ENCODE measurements at regions not wholly inside any gene's neighbourhood (a gene's known extent, or its start where the extent isn't known, plus 50 kb on each side); places are given as distances from the start of the nearest gene placed in this dataset.

DNA sequence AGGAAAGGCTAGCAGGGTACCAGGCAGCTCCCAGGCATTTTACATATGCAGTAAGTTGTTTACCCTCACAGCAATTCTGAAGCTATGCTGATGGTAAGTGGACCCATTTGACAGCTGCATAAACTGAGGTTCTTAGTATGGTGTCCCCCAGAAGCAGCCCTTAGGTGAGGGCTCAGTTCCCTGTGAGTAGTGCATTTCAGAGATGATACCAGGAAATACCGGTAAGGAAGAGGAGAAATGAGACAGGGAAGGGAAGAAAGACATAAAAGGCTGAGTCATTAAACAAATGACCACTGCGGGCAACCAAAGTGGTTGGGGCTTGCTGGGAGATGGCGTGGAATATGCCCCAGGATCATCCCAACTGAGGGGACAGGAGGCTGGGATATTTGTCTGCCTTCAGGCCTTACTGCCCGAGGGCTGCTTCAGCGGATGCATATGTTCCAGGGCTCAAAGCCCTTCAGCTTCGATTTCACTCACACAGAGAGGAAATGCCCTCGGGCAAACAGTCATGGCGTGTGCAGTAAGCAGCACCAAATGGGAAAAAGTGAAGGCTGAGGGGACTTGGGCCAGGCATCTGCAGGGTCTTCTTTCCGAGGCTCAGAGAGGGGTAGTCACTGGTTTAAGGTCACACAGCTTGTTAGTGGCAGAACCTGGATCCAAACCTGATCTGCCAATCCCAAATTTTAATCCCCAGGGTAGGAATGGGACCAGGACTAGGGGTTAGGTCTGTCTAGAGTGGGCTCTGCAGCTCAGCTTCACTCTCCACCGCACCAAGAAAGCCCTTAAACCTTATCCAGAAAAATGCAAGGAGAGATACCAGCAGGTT, 133.7 kb upstream of the RUNX3 start:
- no peak overlapping the region for H3K4me2 ChIP-seq (ENCODE audit: low read length)
- no peaks in the 10 kb centered on the region for H3K9me2 ChIP-seq (ENCODE audit: insufficient read depth, low read length)
- intact Hi-C loops (cut with micrococcal nuclease; ENCODE audit: unreplicated experiment): no loop called here
- no peaks in the 10 kb centered on the region for H3K79me2 ChIP-seq (ENCODE audit: insufficient read depth, low read depth, low read length)
- H3K36me3 ChIP-seq (ENCODE audit: insufficient read depth, low read length): no peaks in the 10 kb centered on the region
- no peak for DNase-seq (ENCODE audit: low spot score)
- H3K9me3 ChIP-seq (ENCODE audit: low read length): no peaks in the 10 kb centered on the region
- H2AFZ ChIP-seq (ENCODE audit: low read length): no peak overlapping the region
- no peaks in the 10 kb centered on the region for H3K4me1 ChIP-seq (ENCODE audit: insufficient read depth, low read length, poor library complexity, severe bottlenecking)
- H3K4me3 ChIP-seq (ENCODE audit: low read depth, low read length, poor library complexity, severe bottlenecking): no peak overlapping the region
- ChIA-PET CTCF (ENCODE audit: unreplicated experiment) (no interaction called here), POLR2A (interaction anchor here (0.9 kb wide), 1 partner anchor 199 kb away, joined by 3 read pairs; no protein-coding TSS in a partner anchor)
- BruUV-seq (replicated peaks): no TSS peak
- no peak overlapping the region for H3K27ac ChIP-seq (ENCODE audit: low read depth, low read length, poor library complexity, severe bottlenecking)
- TF ChIP-seq EZH2phosphoT487 (IDR thresholded peaks at IDR 0.05; ENCODE audit: borderline replicate concordance, low read depth, low read length): no peak
- TF ChIP-seq, protein P1, sequence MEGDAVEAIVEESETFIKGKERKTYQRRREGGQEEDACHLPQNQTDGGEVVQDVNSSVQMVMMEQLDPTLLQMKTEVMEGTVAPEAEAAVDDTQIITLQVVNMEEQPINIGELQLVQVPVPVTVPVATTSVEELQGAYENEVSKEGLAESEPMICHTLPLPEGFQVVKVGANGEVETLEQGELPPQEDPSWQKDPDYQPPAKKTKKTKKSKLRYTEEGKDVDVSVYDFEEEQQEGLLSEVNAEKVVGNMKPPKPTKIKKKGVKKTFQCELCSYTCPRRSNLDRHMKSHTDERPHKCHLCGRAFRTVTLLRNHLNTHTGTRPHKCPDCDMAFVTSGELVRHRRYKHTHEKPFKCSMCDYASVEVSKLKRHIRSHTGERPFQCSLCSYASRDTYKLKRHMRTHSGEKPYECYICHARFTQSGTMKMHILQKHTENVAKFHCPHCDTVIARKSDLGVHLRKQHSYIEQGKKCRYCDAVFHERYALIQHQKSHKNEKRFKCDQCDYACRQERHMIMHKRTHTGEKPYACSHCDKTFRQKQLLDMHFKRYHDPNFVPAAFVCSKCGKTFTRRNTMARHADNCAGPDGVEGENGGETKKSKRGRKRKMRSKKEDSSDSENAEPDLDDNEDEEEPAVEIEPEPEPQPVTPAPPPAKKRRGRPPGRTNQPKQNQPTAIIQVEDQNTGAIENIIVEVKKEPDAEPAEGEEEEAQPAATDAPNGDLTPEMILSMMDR (conservative IDR thresholded peaks at IDR 0.05; ENCODE audit: low read length): no peak
- H4K20me1 ChIP-seq (ENCODE audit: insufficient read depth, low read length): no peaks in the 10 kb centered on the region

DNA sequence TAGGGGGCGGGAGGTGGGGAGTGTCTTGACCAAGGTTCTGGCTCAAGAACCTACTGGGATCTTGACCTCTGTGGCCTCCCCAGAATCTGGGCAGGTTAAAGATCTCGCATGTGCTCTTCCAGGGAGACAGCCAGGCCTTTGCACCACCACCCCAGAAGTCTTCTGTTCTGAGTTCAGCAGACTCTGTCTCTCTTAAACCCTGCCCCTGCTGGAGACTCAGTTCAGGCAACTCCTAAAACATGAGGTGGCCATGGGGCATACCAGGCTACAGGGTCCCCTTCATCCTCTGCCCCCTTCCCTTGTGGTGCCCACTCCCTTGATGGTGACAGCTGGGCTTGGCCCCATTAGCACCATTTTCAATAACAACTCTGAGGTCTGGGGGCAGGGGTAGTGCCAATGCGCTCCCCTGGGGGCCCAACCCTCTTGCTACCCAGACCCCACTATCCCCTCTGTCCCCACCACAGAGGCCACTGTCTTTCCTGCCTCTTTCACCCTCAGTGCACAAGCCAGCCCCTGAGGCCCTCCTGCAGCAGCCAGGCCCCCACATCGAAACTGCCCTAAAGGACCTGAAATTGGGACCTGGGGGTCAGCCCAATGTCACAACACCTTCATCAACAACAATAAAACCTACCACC, 132.7 kb upstream of the RUNX3 start:
- Histone ChIP-seq H3K9me3 (ENCODE audit: low read length) (no peaks in the 10 kb centered on the region), H2AFZ (ENCODE audit: low read length) (no peak overlapping the region), H3K4me3 (ENCODE audit: low read depth, low read length, poor library complexity, severe bottlenecking) (no peak overlapping the region), H3K4me1 (ENCODE audit: insufficient read depth, low read length, poor library complexity, severe bottlenecking) (no peaks in the 10 kb centered on the region), H3K36me3 (ENCODE audit: insufficient read depth, low read length) (no peaks in the 10 kb centered on the region), H4K20me1 (ENCODE audit: insufficient read depth, low read length) (no peaks in the 10 kb centered on the region), H3K79me2 (ENCODE audit: insufficient read depth, low read depth, low read length) (no peaks in the 10 kb centered on the region), H3K4me2 (ENCODE audit: low read length) (no peak overlapping the region), H3K27ac (ENCODE audit: low read depth, low read length, poor library complexity, severe bottlenecking) (no peak overlapping the region), H3K9me2 (ENCODE audit: insufficient read depth, low read length) (no peaks in the 10 kb centered on the region)
- intact Hi-C loops (cut with micrococcal nuclease; ENCODE audit: unreplicated experiment): no loop called here
- no peak for TF ChIP-seq EZH2phosphoT487 (IDR thresholded peaks at IDR 0.05; ENCODE audit: borderline replicate concordance, low read depth, low read length)
- TF ChIP-seq, protein P1 (conservative IDR thresholded peaks at IDR 0.05; ENCODE audit: low read length): no peak
- ChIA-PET POLR2A (interaction anchor here (0.6 kb wide), 1 partner anchor 59 kb away, joined by 3 read pairs; no protein-coding TSS in a partner anchor), CTCF (ENCODE audit: unreplicated experiment) (no interaction called here)
- no TSS peak for BruUV-seq (replicated peaks)
- no peak for DNase-seq (ENCODE audit: low spot score)
